NCI-H345 treated with DMSO at 0.1 percent for 48 hours (cell line): ENCODE measurements at regions not wholly inside any gene's neighbourhood (a gene's known extent, or its start where the extent isn't known, plus 50 kb on each side); places are given as distances from the start of the nearest gene placed in this dataset.

ENCODE experiments used
- DNase-seq: peaks from one replicate; lab custom pipeline; 2025; ENCODE audit not compliant: unreplicated experiment; lab: John Stamatoyannopoulos, UW

GRCh38 chr1:218633238-218633988, 288.3 kb downstream of the TGFB2 start:
- DNase-seq = no peak

- no peak for DNase-seq
These were observed 289.1 kb downstream of the TGFB2 start for GRCh38 chr1:218634212-218634611.

- no peak for DNase-seq
These were observed 291.4 kb downstream of the TGFB2 start for GRCh38 chr1:218636548-218636947.

- DNase-seq = no peak
These were observed 295.0 kb downstream of the TGFB2 start for GRCh38 chr1:218640173-218640572.

GRCh38 chr1:218642033-218642948, 297.2 kb downstream of the TGFB2 start:
- DNase-seq = no peak

- no peak for DNase-seq
These were observed 298.1 kb downstream of the TGFB2 start for GRCh38 chr1:218643281-218643680.

- no peak for DNase-seq
These were observed 298.8 kb downstream of the TGFB2 start for GRCh38 chr1:218643926-218644325.

GRCh38 chr1:218646288-218646687, 301.2 kb downstream of the TGFB2 start:
- no peak for DNase-seq

- no peak for DNase-seq
These were observed 311.3 kb downstream of the TGFB2 start for GRCh38 chr1:218656301-218657037.

- DNase-seq = no peak
These were observed 313.1 kb downstream of the TGFB2 start for GRCh38 chr1:218658269-218658668.

GRCh38 chr1:218658899-218659298, 313.8 kb downstream of the TGFB2 start:
- no peak for DNase-seq

- DNase-seq = no peak
These were observed 315.0 kb downstream of the TGFB2 start for GRCh38 chr1:218659911-218660677.

GRCh38 chr1:218660678-218661053, 315.5 kb downstream of the TGFB2 start:
- DNase-seq = no peak

- DNase-seq = no peak
These were observed 316.3 kb downstream of the TGFB2 start for GRCh38 chr1:218661411-218661810.

- no peak for DNase-seq
These were observed 319.4 kb downstream of the TGFB2 start for GRCh38 chr1:218664385-218665170.

GRCh38 chr1:218665221-218665620, 320.1 kb downstream of the TGFB2 start:
- DNase-seq = no peak

- DNase-seq = no peak
These were observed 321.1 kb downstream of the TGFB2 start for GRCh38 chr1:218666263-218666662.

GRCh38 chr1:218667781-218668516, 322.8 kb downstream of the TGFB2 start:
- no peak for DNase-seq

GRCh38 chr1:218669431-218669830, 324.3 kb downstream of the TGFB2 start:
- DNase-seq = no peak
